AG04450 (cell line): ENCODE measurements at regions not wholly inside any gene's neighbourhood (a gene's known extent, or its start where the extent isn't known, plus 50 kb on each side); places are given as distances from the start of the nearest gene placed in this dataset.

ENCODE experiments used
- CTCF ChIA-PET: fragments of 300-600, 350-600 bp; formaldehyde crosslinking; extraction: SDS; loops from one replicate; lab custom pipeline; 2022; ENCODE audit warnings: antibody characterized with exemption, inconsistent platforms; lab: Charles Lee
- POLR2A ChIA-PET: fragments of 350-600 bp; formaldehyde crosslinking; extraction: SDS; loops from one replicate; lab custom pipeline; 2021; ENCODE audit warnings: antibody characterized with exemption, inconsistent platforms; lab: Yijun Ruan, JAX
- DNase-seq: peaks from one replicate; pipeline ENCODE4 v3.0.0-alpha.2; 2011; ENCODE audit warnings: low read depth, low spot score
- H3K27ac ChIP-seq: one replicate; pipeline ENCODE4 v1.5.1; 2012; ENCODE audit warnings: low read depth, low read length, control low read depth
- H3K27me3 ChIP-seq: one replicate; pipeline ENCODE4 v1.6.0; 2012; ENCODE audit warnings: low read length; ENCODE audit not compliant: control insufficient read depth, insufficient read depth
- H3K4me3 ChIP-seq: 2 replicates; pipeline ENCODE4 v1.5.1; 2011; ENCODE audit warnings: mild to moderate bottlenecking, low read depth, low read length, control low read depth
- H3K9me3 ChIP-seq: 2 replicates; pipeline ENCODE4 v1.5.1; 2012; ENCODE audit warnings: low read length; ENCODE audit not compliant: control insufficient read depth, insufficient read depth
- TF ChIP-seq, protein P1 (sequence below): IDR thresholded peaks from 2 replicates; pipeline ENCODE4 v1.5.1; 2011; ENCODE audit warnings: low read depth, low read length, control low read depth, inconsistent platforms

DNA sequence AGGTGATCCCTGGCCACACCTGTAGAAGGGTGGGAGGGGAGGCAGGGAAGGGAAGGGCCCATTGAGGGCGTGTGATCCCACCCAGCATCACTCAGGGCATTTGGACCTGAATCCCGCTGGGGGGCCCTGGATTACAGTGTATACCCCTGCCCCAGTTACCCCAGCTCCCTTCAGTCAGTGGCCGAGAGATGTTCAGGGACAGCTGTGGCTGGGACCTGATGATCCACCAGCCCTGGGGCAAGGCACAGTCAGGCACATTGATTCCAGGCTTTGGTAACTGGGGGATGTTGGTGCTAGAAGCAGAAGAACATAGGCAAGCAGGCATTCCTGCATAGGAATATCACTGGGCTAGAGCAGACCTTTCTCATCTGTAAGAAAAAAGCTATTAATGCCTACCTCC lies 170.3 kb downstream of the FOXL1 start:
- DNase-seq, result no peak
- ChIA-PET CTCF (no interaction called here), POLR2A (no interaction called here)
- H3K27me3 ChIP-seq, result no peaks in the 10 kb centered on the region
- H3K9me3 ChIP-seq, result no peaks in the 10 kb centered on the region; the same call in 1 of the 2 replicates
- no peak overlapping the region for H3K27ac ChIP-seq
- no peak overlapping the region for H3K4me3 ChIP-seq
- TF ChIP-seq, protein P1, sequence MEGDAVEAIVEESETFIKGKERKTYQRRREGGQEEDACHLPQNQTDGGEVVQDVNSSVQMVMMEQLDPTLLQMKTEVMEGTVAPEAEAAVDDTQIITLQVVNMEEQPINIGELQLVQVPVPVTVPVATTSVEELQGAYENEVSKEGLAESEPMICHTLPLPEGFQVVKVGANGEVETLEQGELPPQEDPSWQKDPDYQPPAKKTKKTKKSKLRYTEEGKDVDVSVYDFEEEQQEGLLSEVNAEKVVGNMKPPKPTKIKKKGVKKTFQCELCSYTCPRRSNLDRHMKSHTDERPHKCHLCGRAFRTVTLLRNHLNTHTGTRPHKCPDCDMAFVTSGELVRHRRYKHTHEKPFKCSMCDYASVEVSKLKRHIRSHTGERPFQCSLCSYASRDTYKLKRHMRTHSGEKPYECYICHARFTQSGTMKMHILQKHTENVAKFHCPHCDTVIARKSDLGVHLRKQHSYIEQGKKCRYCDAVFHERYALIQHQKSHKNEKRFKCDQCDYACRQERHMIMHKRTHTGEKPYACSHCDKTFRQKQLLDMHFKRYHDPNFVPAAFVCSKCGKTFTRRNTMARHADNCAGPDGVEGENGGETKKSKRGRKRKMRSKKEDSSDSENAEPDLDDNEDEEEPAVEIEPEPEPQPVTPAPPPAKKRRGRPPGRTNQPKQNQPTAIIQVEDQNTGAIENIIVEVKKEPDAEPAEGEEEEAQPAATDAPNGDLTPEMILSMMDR, result no peak

- Histone ChIP-seq H3K4me3 (no peak overlapping the region), H3K27me3 (no peaks in the 10 kb centered on the region), H3K9me3 (no peaks in the 10 kb centered on the region; the same call in 1 of the 2 replicates), H3K27ac (peak overlapping the region; percentile 70)
- POLR2A ChIA-PET, result interaction anchor here (0.6 to 1.0 kb wide), 2 partner anchors 10 to 180 kb away, joined by 3 read pairs; no protein-coding TSS in a partner anchor
- TF ChIP-seq, protein P1, result no peak
- CTCF ChIA-PET, result interaction anchor here (1.6 to 2.6 kb wide), 2 partner anchors 8 to 9 kb away, joined by 4 to 14 read pairs; no protein-coding TSS in a partner anchor
- DNase-seq, result peak; percentile 63
These were observed 173.0 kb downstream of the FOXL1 start for GRCh38 chr16:86751076-86752030.

DNA sequence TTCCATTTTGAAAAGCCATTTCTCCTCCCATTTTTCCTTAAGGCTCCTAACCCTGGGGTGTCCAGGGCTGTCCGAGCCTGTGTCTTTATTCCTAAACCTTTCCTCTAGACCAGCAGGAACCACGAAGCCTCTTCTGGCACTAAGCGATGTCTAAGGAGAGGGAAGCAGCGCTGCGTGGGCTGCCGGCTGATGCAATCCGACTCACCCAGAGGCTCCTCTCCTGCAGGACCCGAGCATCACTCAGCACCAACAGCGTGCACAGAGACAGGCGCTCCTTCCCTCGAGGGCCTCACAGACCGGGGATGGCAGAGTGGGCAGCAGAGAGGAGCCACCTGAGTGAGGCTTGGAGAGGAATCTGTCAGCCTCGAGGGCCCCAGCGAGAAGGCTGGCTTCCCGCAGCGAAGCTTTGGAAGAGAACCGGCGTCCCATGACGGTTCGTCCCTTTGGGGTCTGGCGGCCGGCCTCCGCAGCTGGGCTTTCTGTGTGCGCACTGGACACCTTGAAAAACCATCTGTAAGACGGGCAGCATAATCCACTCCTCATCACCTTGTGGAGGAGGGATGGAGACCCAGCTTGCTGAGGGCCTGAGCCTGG lies 174.3 kb downstream of the FOXL1 start:
- TF ChIP-seq, protein P1, result no peak
- ChIA-PET POLR2A (no interaction called here), CTCF (interaction anchor here (0.6 kb wide), 1 partner anchor 188 kb away, joined by 3 read pairs; no protein-coding TSS in a partner anchor)
- no peak overlapping the region for H3K27ac ChIP-seq
- no peaks in the 10 kb centered on the region for H3K27me3 ChIP-seq
- no peak overlapping the region for H3K4me3 ChIP-seq
- DNase-seq, result no peak
- H3K9me3 ChIP-seq, result no peaks in the 10 kb centered on the region; the same call in 1 of the 2 replicates

DNA sequence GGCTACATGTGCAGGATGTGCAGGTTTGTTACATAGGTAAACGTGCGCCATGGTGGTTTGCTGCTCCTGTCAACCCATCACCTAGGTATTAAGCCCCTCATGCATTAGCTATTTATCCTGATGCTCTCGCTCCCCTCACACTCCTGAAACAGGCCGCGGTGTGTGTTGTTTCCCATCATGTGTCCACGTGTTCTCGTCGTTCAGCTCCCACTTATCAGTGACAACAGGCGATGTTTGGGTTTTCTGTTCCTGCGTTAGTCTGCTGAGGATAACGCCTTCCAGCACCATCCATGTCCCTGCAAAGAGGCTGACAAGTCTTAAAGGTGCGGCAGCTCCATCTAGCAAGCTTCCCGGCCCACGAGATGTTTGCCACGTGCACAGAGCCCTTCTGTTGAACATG lies 175.1 kb downstream of the FOXL1 start:
- TF ChIP-seq, protein P1, result no peak
- CTCF ChIA-PET, result no interaction called here

GRCh38 chr16:86755571-86756006 lies 177.2 kb downstream of the FOXL1 start:
- no peak for DNase-seq
- Histone ChIP-seq H3K27me3 (no peaks in the 10 kb centered on the region), H3K27ac (no peak overlapping the region), H3K9me3 (no peaks in the 10 kb centered on the region; the same call in 1 of the 2 replicates), H3K4me3 (no peak overlapping the region)
- ChIA-PET CTCF (no interaction called here), POLR2A (no interaction called here)
- TF ChIP-seq, protein P1, result no peak

More for the DNA sequence above, 175.1 kb downstream of the FOXL1 start:
- no peak overlapping the region for H3K4me3 ChIP-seq
- no peak overlapping the region for H3K27ac ChIP-seq
- DNase-seq, result no peak
- H3K9me3 ChIP-seq, result no peaks in the 10 kb centered on the region; the same call in 1 of the 2 replicates
- no peaks in the 10 kb centered on the region for H3K27me3 ChIP-seq
- POLR2A ChIA-PET, result no interaction called here
